ENCODE measurements at regions not wholly inside any gene's neighbourhood (a gene's known extent, or its start where the extent isn't known, plus 50 kb on each side); places are given as distances from the start of the nearest gene placed in this dataset.

DNA sequence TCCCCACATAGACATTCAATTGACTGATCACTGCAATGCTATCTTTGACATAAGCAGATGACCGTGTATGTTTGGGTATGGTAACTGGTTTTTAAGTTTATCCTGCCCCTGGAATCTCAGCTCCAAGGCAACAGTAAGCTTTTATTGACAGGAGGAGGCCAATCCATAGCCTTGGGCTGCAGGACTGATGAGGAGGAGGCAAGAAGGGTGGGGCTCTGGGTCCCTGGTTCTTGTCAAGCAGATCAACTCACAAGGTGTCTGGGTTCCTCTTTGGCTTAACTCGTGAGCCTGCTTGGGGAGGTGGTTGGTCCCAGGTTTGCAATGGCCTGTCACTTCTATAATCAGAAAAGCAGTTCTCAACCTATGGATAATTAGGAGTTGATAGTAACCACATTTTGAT, 113.2 kb upstream of the STX18 start:
- TF ChIP-seq, protein P1, sequence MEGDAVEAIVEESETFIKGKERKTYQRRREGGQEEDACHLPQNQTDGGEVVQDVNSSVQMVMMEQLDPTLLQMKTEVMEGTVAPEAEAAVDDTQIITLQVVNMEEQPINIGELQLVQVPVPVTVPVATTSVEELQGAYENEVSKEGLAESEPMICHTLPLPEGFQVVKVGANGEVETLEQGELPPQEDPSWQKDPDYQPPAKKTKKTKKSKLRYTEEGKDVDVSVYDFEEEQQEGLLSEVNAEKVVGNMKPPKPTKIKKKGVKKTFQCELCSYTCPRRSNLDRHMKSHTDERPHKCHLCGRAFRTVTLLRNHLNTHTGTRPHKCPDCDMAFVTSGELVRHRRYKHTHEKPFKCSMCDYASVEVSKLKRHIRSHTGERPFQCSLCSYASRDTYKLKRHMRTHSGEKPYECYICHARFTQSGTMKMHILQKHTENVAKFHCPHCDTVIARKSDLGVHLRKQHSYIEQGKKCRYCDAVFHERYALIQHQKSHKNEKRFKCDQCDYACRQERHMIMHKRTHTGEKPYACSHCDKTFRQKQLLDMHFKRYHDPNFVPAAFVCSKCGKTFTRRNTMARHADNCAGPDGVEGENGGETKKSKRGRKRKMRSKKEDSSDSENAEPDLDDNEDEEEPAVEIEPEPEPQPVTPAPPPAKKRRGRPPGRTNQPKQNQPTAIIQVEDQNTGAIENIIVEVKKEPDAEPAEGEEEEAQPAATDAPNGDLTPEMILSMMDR (optimal IDR thresholded peaks at IDR 0.05 in 1 of 3, IDR thresholded peaks at IDR 0.05 in 1 of 3, conservative IDR thresholded peaks at IDR 0.05 in 1 of 3; ENCODE audit: extremely low read depth in 1 of 3, insufficient read depth in 2 of 3, low read length in 3 of 3), result no peak
- TF ChIP-seq EZH2 (IDR thresholded peaks at IDR 0.05; ENCODE audit: low read length), result no peak
